NB4 (cell line): ENCODE measurements at regions not wholly inside any gene's neighbourhood (a gene's known extent, or its start where the extent isn't known, plus 50 kb on each side); places are given as distances from the start of the nearest gene placed in this dataset.

Experiments used
- CTCF ChIP-seq: IDR thresholded peaks from one replicate; pipeline ENCODE4 v1.5.1; 2012; ENCODE audit warnings: low read depth, low read length
- MYC ChIP-seq: IDR thresholded peaks from 2 replicates; pipeline ENCODE4 v1.6.1; 2011; ENCODE audit warnings: low read depth, low read length
- POLR2A ChIP-seq: IDR thresholded peaks from 2 replicates; pipeline ENCODE4 v1.6.1; 2011; ENCODE audit warnings: mild to moderate bottlenecking; ENCODE audit not compliant: insufficient read length; ENCODE audit errors: extremely low read depth

GRCh38 chr1:57991289-57991688 is 555.2 kb downstream of the OMA1 start:
- TF ChIP-seq CTCF, result no peak
- TF ChIP-seq POLR2A, result no peak
- no peak for TF ChIP-seq MYC
